BLaER1 (cell line): ENCODE measurements at regions not wholly inside any gene's neighbourhood (a gene's known extent, or its start where the extent isn't known, plus 50 kb on each side); places are given as distances from the start of the nearest gene placed in this dataset.

ENCODE experiments used
- H3K27ac ChIP-seq: shearing (Covaris generic); formaldehyde crosslinking; 2 replicates; pipeline ENCODE4 v1.8.1; 2022
- H3K27me3 ChIP-seq: shearing (Covaris generic); formaldehyde crosslinking; 2 replicates; pipeline ENCODE4 v1.8.1; 2022
- H3K36me3 ChIP-seq: shearing (Covaris generic); formaldehyde crosslinking; 2 replicates; pipeline ENCODE4 v1.8.1; 2022
- H3K4me1 ChIP-seq: shearing (Covaris generic); formaldehyde crosslinking; 2 replicates; pipeline ENCODE4 v1.8.1; 2022
- H3K4me2 ChIP-seq: shearing (Covaris generic); formaldehyde crosslinking; 2 replicates; pipeline ENCODE4 v1.8.1; 2022
- H3K4me3 ChIP-seq: shearing (Covaris generic); formaldehyde crosslinking; 2 replicates; pipeline ENCODE4 v1.8.1; 2022
- H3K9ac ChIP-seq: shearing (Covaris generic); formaldehyde crosslinking; 2 replicates; pipeline ENCODE4 v1.8.1; 2022
- H3K9me3 ChIP-seq: shearing (Covaris generic); formaldehyde crosslinking; 2 replicates; pipeline ENCODE4 v1.8.1; 2022
- H4K20me1 ChIP-seq: shearing (Covaris generic); formaldehyde crosslinking; 2 replicates; pipeline ENCODE4 v1.8.1; 2022
- Cebpa-rat ChIP-seq: shearing (Covaris generic); IDR thresholded peaks from 2 replicates; pipeline ENCODE4 v1.8.1; 2022

GRCh38 chr14:83118029-83118428 is 1584.4 kb upstream of the SEL1L start:
- TF ChIP-seq Cebpa-rat = no peak
- Histone ChIP-seq H3K9ac (no peak overlapping the region), H3K9me3 (no peaks in the 10 kb centered on the region), H4K20me1 (no peaks in the 10 kb centered on the region), H3K4me1 (no peaks in the 10 kb centered on the region), H3K4me2 (no peak overlapping the region), H3K36me3 (no peaks in the 10 kb centered on the region), H3K4me3 (no peak overlapping the region), H3K27me3 (no peaks in the 10 kb centered on the region), H3K27ac (no peak overlapping the region)

- Histone ChIP-seq H3K27ac (no peak overlapping the region), H4K20me1 (no peaks in the 10 kb centered on the region), H3K36me3 (no peaks in the 10 kb centered on the region), H3K27me3 (no peaks in the 10 kb centered on the region), H3K4me3 (no peak overlapping the region), H3K9me3 (no peaks in the 10 kb centered on the region), H3K4me1 (no peaks in the 10 kb centered on the region), H3K4me2 (no peak overlapping the region), H3K9ac (no peak overlapping the region)
- TF ChIP-seq Cebpa-rat = no peak
These were observed 1586.5 kb upstream of the SEL1L start for GRCh38 chr14:83120187-83120586.

- no peak overlapping the region for H3K4me3 ChIP-seq
- no peaks in the 10 kb centered on the region for H3K36me3 ChIP-seq
These were observed 1592.4 kb upstream of the SEL1L start for GRCh38 chr14:83126076-83126475.

GRCh38 chr14:83128783-83129182 is 1595.1 kb upstream of the SEL1L start:
- Histone ChIP-seq H3K27me3 (no peaks in the 10 kb centered on the region), H3K36me3 (no peaks in the 10 kb centered on the region), H3K4me1 (no peaks in the 10 kb centered on the region), H3K9ac (no peak overlapping the region), H3K4me3 (no peak overlapping the region), H3K4me2 (no peak overlapping the region), H3K9me3 (no peaks in the 10 kb centered on the region), H4K20me1 (no peaks in the 10 kb centered on the region), H3K27ac (no peak overlapping the region)
- no peak for TF ChIP-seq Cebpa-rat

More at GRCh38 chr14:83126076-83126475, 1592.4 kb upstream of the SEL1L start:
- H3K27ac ChIP-seq = no peak overlapping the region
- H4K20me1 ChIP-seq = no peaks in the 10 kb centered on the region
- no peaks in the 10 kb centered on the region for H3K27me3 ChIP-seq
- H3K9me3 ChIP-seq = no peaks in the 10 kb centered on the region
- H3K9ac ChIP-seq = no peak overlapping the region
- TF ChIP-seq Cebpa-rat = no peak
- H3K4me1 ChIP-seq = no peaks in the 10 kb centered on the region
- H3K4me2 ChIP-seq = no peak overlapping the region

GRCh38 chr14:83129496-83129895 is 1595.8 kb upstream of the SEL1L start:
- H3K27ac ChIP-seq = no peak overlapping the region
- no peak overlapping the region for H3K9ac ChIP-seq
- no peaks in the 10 kb centered on the region for H3K9me3 ChIP-seq
- no peaks in the 10 kb centered on the region for H3K36me3 ChIP-seq
- no peak overlapping the region for H3K4me2 ChIP-seq
- no peak for TF ChIP-seq Cebpa-rat
- H4K20me1 ChIP-seq = no peaks in the 10 kb centered on the region
- no peaks in the 10 kb centered on the region for H3K4me1 ChIP-seq
- H3K4me3 ChIP-seq = no peak overlapping the region
- H3K27me3 ChIP-seq = no peaks in the 10 kb centered on the region

- no peak overlapping the region for H3K4me3 ChIP-seq
- H3K4me2 ChIP-seq = no peak overlapping the region
- TF ChIP-seq Cebpa-rat = no peak
- H3K27me3 ChIP-seq = no peaks in the 10 kb centered on the region
- H3K36me3 ChIP-seq = no peaks in the 10 kb centered on the region
- H3K4me1 ChIP-seq = no peaks in the 10 kb centered on the region
- no peaks in the 10 kb centered on the region for H4K20me1 ChIP-seq
- no peak overlapping the region for H3K27ac ChIP-seq
- no peak overlapping the region for H3K9ac ChIP-seq
- no peaks in the 10 kb centered on the region for H3K9me3 ChIP-seq
These were observed 1600.5 kb upstream of the SEL1L start for GRCh38 chr14:83133981-83134645.

GRCh38 chr14:83140756-83141155 is 1607.1 kb upstream of the SEL1L start:
- H4K20me1 ChIP-seq = no peaks in the 10 kb centered on the region
- H3K4me3 ChIP-seq = no peak overlapping the region
- H3K27me3 ChIP-seq = no peaks in the 10 kb centered on the region
- H3K9ac ChIP-seq = no peak overlapping the region
- H3K27ac ChIP-seq = no peak overlapping the region
- no peaks in the 10 kb centered on the region for H3K9me3 ChIP-seq
- no peak overlapping the region for H3K4me2 ChIP-seq
- TF ChIP-seq Cebpa-rat = no peak
- no peaks in the 10 kb centered on the region for H3K36me3 ChIP-seq
- no peaks in the 10 kb centered on the region for H3K4me1 ChIP-seq

GRCh38 chr14:83147006-83147405 is 1613.4 kb upstream of the SEL1L start:
- Histone ChIP-seq H3K9ac (no peak overlapping the region), H3K4me1 (no peaks in the 10 kb centered on the region), H3K4me3 (no peak overlapping the region), H3K9me3 (no peaks in the 10 kb centered on the region), H3K4me2 (no peak overlapping the region), H3K27ac (no peak overlapping the region), H3K27me3 (no peaks in the 10 kb centered on the region), H3K36me3 (no peaks in the 10 kb centered on the region), H4K20me1 (no peaks in the 10 kb centered on the region)
- no peak for TF ChIP-seq Cebpa-rat

- no peak overlapping the region for H3K4me3 ChIP-seq
- H3K9me3 ChIP-seq = no peaks in the 10 kb centered on the region
- H4K20me1 ChIP-seq = no peaks in the 10 kb centered on the region
- H3K4me2 ChIP-seq = no peak overlapping the region
- no peak overlapping the region for H3K27ac ChIP-seq
- H3K4me1 ChIP-seq = no peaks in the 10 kb centered on the region
- H3K27me3 ChIP-seq = no peaks in the 10 kb centered on the region
- H3K9ac ChIP-seq = no peak overlapping the region
- no peak for TF ChIP-seq Cebpa-rat
- no peaks in the 10 kb centered on the region for H3K36me3 ChIP-seq
These were observed 1617.9 kb upstream of the SEL1L start for GRCh38 chr14:83151571-83151970.

- no peaks in the 10 kb centered on the region for H3K36me3 ChIP-seq
- no peaks in the 10 kb centered on the region for H3K9me3 ChIP-seq
- no peak for TF ChIP-seq Cebpa-rat
- H3K4me2 ChIP-seq = no peak overlapping the region
- H3K27me3 ChIP-seq = no peaks in the 10 kb centered on the region
- H3K4me3 ChIP-seq = no peak overlapping the region
- H3K9ac ChIP-seq = no peak overlapping the region
- no peaks in the 10 kb centered on the region for H3K4me1 ChIP-seq
- H4K20me1 ChIP-seq = no peaks in the 10 kb centered on the region
- no peak overlapping the region for H3K27ac ChIP-seq
These were observed 1619.4 kb upstream of the SEL1L start for GRCh38 chr14:83153081-83153480.
